Transverse colon (tissue), 3 donors: ENCODE measurements at regions not wholly inside any gene's neighbourhood (a gene's known extent, or its start where the extent isn't known, plus 50 kb on each side); places are given as distances from the start of the nearest gene placed in this dataset.

Source experiments
- POLR2A ChIP-seq: fragments of 450-650 bp; IDR thresholded peaks from one replicate; pipeline ENCODE4 v1.6.1; 2016; ENCODE audit warnings: antibody characterized with exemption, mild to moderate bottlenecking, moderate library complexity
- TF ChIP-seq, protein P1 (sequence below), 5 experiments: fragments of 200-600 bp in 3 of 5; fragments of 450-650 bp in 2 of 5; sonication (generic) in 3 of 5; IDR thresholded peaks; 1 replicate in 2 of 5; 2 replicates in 3 of 5; pipeline ENCODE4 v1.5.1; 2016 to 2017; ENCODE audit warnings: antibody characterized with exemption in 5 of 5, inconsistent platforms in 3 of 5, mild to moderate bottlenecking in 2 of 5, moderate library complexity in 1 of 5

DNA sequence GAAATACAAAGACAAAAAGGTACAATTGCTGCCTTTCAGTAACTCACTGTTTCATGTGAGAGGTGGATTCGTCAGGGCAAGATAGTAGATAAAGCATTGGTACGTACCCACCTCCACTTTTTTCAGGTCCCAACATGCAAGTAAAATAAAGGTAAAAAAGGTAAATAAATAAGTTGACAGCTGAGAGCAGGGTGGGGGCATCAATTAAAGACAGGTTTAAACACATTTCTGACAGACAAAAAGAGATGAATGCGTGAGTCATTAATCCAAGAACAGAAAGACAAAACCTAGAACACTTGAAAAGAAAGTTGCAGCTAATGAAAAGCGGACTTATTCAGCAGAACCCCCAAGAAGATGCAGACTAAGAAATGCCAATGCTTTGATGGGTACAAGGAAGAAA is 979.6 kb upstream of the CDH2 start:
- TF ChIP-seq, protein P1, sequence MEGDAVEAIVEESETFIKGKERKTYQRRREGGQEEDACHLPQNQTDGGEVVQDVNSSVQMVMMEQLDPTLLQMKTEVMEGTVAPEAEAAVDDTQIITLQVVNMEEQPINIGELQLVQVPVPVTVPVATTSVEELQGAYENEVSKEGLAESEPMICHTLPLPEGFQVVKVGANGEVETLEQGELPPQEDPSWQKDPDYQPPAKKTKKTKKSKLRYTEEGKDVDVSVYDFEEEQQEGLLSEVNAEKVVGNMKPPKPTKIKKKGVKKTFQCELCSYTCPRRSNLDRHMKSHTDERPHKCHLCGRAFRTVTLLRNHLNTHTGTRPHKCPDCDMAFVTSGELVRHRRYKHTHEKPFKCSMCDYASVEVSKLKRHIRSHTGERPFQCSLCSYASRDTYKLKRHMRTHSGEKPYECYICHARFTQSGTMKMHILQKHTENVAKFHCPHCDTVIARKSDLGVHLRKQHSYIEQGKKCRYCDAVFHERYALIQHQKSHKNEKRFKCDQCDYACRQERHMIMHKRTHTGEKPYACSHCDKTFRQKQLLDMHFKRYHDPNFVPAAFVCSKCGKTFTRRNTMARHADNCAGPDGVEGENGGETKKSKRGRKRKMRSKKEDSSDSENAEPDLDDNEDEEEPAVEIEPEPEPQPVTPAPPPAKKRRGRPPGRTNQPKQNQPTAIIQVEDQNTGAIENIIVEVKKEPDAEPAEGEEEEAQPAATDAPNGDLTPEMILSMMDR (IDR thresholded peaks at IDR 0.05), result no peak
- no peak for TF ChIP-seq POLR2A
